GM23248 (cell line): ENCODE measurements at regions not wholly inside any gene's neighbourhood (a gene's known extent, or its start where the extent isn't known, plus 50 kb on each side); places are given as distances from the start of the nearest gene placed in this dataset.

Experiments used
- DNase-seq: peaks from one replicate; pipeline ENCODE4 v3.0.0-alpha.2; 2015
- H2AFZ ChIP-seq: fragments of 200-600 bp; sonication (generic); 2 replicates; pipeline ENCODE4 v1.6.1; 2016; ENCODE audit warnings: antibody characterized with exemption
- H3F3A ChIP-seq: fragments of 200-600 bp; sonication (generic); 2 replicates; pipeline ENCODE4 v1.6.1; 2016; ENCODE audit warnings: mild to moderate bottlenecking, antibody characterized with exemption, mixed run types; ENCODE audit not compliant: insufficient read depth
- H3K27ac ChIP-seq: fragments of 200-600 bp; sonication (generic); 2 replicates; pipeline ENCODE4 v1.5.1; 2016; ENCODE audit warnings: mild to moderate bottlenecking
- H3K27me3 ChIP-seq: fragments of 200-600 bp; sonication (generic); replicated peaks from 2 replicates; pipeline ENCODE4 v1.6.1; 2016; ENCODE audit warnings: mild to moderate bottlenecking; ENCODE audit not compliant: insufficient read depth
- H3K36me3 ChIP-seq: fragments of 200-600 bp; sonication (generic); 2 replicates; pipeline ENCODE4 v1.6.1; 2016; ENCODE audit warnings: low read depth, mild to moderate bottlenecking
- H3K4me1 ChIP-seq: fragments of 200-600 bp; sonication (generic); 2 replicates; pipeline ENCODE4 v1.6.1; 2016; ENCODE audit warnings: mild to moderate bottlenecking; ENCODE audit not compliant: insufficient read depth
- H3K4me2 ChIP-seq: fragments of 200-600 bp; sonication (generic); one replicate; pipeline ENCODE4 v1.6.1; 2016; ENCODE audit warnings: mild to moderate bottlenecking; ENCODE audit not compliant: unreplicated experiment
- H3K4me3 ChIP-seq: fragments of 200-600 bp; sonication (generic); 2 replicates; pipeline ENCODE4 v1.5.1; 2016; ENCODE audit warnings: mild to moderate bottlenecking
- H3K79me2 ChIP-seq: fragments of 200-600 bp; sonication (generic); 2 replicates; pipeline ENCODE4 v1.6.1; 2016; ENCODE audit warnings: mild to moderate bottlenecking; ENCODE audit not compliant: insufficient read depth
- H3K9ac ChIP-seq: fragments of 200-600 bp; sonication (generic); 2 replicates; pipeline ENCODE4 v1.6.1; 2016; ENCODE audit warnings: mild to moderate bottlenecking
- H3K9me2 ChIP-seq: fragments of 200-600 bp; sonication (generic); 2 replicates; pipeline ENCODE4 v1.6.1; 2016; ENCODE audit warnings: mixed run types, mild to moderate bottlenecking, moderate library complexity; ENCODE audit not compliant: insufficient read depth
- H3K9me3 ChIP-seq: fragments of 200-600 bp; sonication (generic); one replicate; pipeline ENCODE4 v1.6.1; 2017; ENCODE audit warnings: low read depth
- H4K20me1 ChIP-seq: fragments of 200-600 bp; sonication (generic); 2 replicates; pipeline ENCODE4 v1.6.0; 2016; ENCODE audit not compliant: insufficient read depth
- EZH2 ChIP-seq: fragments of 200-600 bp; sonication (generic); IDR thresholded peaks from 2 replicates; pipeline ENCODE4 v1.6.1; 2018; ENCODE audit warnings: antibody characterized with exemption, mild to moderate bottlenecking; ENCODE audit not compliant: insufficient read depth, poor library complexity, severe bottlenecking
- EZH2phosphoT487 ChIP-seq: fragments of 200-600 bp; sonication (generic); IDR thresholded peaks from 2 replicates; pipeline ENCODE4 v1.6.1; 2018; ENCODE audit warnings: antibody characterized with exemption, moderate library complexity, mild to moderate bottlenecking, low read depth; ENCODE audit not compliant: insufficient read depth
- WGBS, 2 experiments: methylation state at CpG; one replicate each; pipeline ENCODE4 v1.1.6; 2015 to 2017; ENCODE audit warnings: low lambda C conversion rate in 2 of 2, low coverage in 1 of 2; ENCODE audit errors: missing lambda C conversion rate in 2 of 2; 5-methylcytosine and 5-hydroxymethylcytosine counted together
- in situ Hi-C: fragments of 300-500 bp; cut with MboI; formaldehyde crosslinking; loops from 2 replicates; pipeline ENCODE4 v1.15.0; 2020

DNA sequence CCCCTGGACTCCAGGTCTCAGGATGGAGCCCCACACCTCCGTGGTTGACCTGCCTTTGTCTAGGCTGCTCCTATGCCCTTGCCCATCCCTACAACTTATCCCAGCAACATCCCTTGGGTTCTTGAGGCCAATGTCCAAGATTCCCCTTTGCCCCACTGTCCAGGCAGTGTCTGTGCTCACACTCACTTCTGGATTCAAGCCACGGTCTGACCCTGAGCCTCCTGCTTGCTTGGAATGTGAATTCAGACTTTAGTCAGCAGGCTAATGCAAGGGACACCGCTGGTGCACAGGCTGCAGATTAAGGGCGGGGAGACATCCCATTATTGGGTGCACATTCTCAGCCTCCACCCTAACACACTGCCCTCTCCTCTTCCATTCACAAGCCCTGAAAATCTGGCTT, 154.1 kb downstream of the WNT5A start:
- H3K36me3 ChIP-seq = no peaks in the 10 kb centered on the region
- DNase-seq = peak; percentile 34
- H3K9me3 ChIP-seq = no peaks in the 10 kb centered on the region
- H3K27me3 ChIP-seq = no peaks in the 10 kb centered on the region
- H3K9me2 ChIP-seq = no peaks in the 10 kb centered on the region
- peaks cover 47% of the 10 kb centered on the region for H3F3A ChIP-seq
- no peak overlapping the region for H3K9ac ChIP-seq
- no peaks in the 10 kb centered on the region for H4K20me1 ChIP-seq
- TF ChIP-seq EZH2 = no peak
- TF ChIP-seq EZH2phosphoT487 = no peak
- in situ Hi-C loops = no loop called here
- 67 to 72% methylated on average over 4 of the region's 4 CpGs for WGBS, 2 experiments
- H3K4me2 ChIP-seq = peak overlapping the region; percentile 29
- H2AFZ ChIP-seq = no peak overlapping the region
- H3K4me3 ChIP-seq = no peak overlapping the region
- peak overlapping the region; percentile 71; the same call in 1 of the 2 replicates for H3K27ac ChIP-seq
- peaks cover 50% of the 10 kb centered on the region for H3K4me1 ChIP-seq
- no peaks in the 10 kb centered on the region for H3K79me2 ChIP-seq

DNA sequence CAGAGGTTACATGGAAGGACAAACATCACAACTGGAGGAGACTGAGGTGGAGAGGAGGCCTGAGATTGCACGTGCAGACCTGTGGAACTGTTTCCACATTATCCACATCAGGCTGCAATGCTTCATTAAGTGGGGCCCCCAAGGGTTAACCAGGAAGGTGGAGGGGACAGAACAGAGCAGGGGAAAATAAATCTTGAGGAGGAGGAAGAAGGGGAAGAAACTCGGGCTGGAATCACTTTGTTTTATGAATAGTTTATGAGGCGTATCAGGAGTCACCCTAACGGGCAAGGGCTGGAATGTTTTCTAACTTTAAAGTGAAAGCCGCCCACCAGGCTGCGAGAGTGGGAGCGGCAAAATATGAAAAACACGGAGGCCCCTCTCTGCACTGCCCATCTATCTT, 154.9 kb downstream of the WNT5A start:
- no peak overlapping the region for H3K9ac ChIP-seq
- H3K9me2 ChIP-seq = no peaks in the 10 kb centered on the region
- no peak overlapping the region for H3K27ac ChIP-seq
- no peaks in the 10 kb centered on the region for H3K36me3 ChIP-seq
- TF ChIP-seq EZH2 (no peak), EZH2phosphoT487 (no peak)
- DNase-seq = no peak
- H3K79me2 ChIP-seq = no peaks in the 10 kb centered on the region
- no peak overlapping the region for H3K4me2 ChIP-seq
- H2AFZ ChIP-seq = no peak overlapping the region
- H3K4me3 ChIP-seq = no peak overlapping the region
- no peaks in the 10 kb centered on the region for H4K20me1 ChIP-seq
- no peaks in the 10 kb centered on the region for H3K27me3 ChIP-seq
- H3K9me3 ChIP-seq = no peaks in the 10 kb centered on the region
- H3K4me1 ChIP-seq = peaks cover 59% of the 10 kb centered on the region
- peaks cover 53% of the 10 kb centered on the region for H3F3A ChIP-seq
- in situ Hi-C loops = no loop called here
- WGBS, 2 experiments = 84 to 86% methylated on average over 8 of the region's 8 CpGs

DNA sequence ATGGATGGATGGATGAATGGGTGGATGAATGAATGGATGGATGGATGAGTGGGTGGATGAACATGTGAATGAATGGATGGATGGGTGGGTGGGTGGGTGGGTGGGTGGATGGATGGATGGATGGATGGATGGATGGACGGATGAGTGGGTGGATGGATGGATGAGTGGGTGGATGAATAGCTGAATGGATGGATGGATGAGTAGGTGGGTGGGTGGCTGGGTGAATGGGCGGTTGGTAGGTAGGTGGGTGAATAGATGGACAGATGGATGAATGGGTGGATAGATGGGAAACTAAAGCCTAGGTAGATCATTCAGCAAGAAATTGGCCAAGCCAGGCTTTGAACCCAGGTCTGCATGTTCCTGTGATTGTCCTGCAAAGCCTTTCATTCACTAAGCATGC, 155.6 kb downstream of the WNT5A start:
- no peaks in the 10 kb centered on the region for H3K9me2 ChIP-seq
- TF ChIP-seq EZH2phosphoT487 = no peak
- TF ChIP-seq EZH2 = no peak
- H3F3A ChIP-seq = peaks cover 53% of the 10 kb centered on the region
- in situ Hi-C loops = no loop called here
- no peak for DNase-seq
- no peak overlapping the region for H2AFZ ChIP-seq
- H3K9me3 ChIP-seq = no peaks in the 10 kb centered on the region
- no peak overlapping the region for H3K4me3 ChIP-seq
- peak overlapping the region; percentile 94 for H3K27ac ChIP-seq
- peaks cover 63% of the 10 kb centered on the region for H3K4me1 ChIP-seq
- WGBS, 2 experiments = 69 to 80% methylated on average over 2 of the region's 2 CpGs
- no peaks in the 10 kb centered on the region for H3K27me3 ChIP-seq
- H3K9ac ChIP-seq = no peak overlapping the region
- no peaks in the 10 kb centered on the region for H4K20me1 ChIP-seq
- no peaks in the 10 kb centered on the region for H3K79me2 ChIP-seq
- no peak overlapping the region for H3K4me2 ChIP-seq
- H3K36me3 ChIP-seq = no peaks in the 10 kb centered on the region

DNA sequence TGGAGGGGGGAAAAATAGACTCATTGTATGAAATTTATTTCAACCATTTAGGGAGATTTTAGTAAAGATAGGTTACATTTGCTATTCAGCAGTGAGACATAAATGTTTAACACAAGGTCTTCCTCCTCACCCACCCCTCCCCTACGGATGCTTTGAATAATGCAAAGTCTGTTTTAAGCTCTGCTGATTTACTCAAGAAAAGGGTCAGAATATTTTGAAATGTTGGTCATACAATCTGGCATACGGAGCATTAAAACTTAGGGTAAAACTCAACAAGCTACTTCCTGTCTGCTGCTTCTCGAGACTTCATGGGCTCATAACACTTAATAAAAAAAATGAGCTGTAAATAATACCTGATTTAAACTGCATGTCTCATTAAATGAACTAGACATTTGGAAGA, 156.3 kb downstream of the WNT5A start:
- H3K9ac ChIP-seq = peak overlapping the region; percentile 73

DNA sequence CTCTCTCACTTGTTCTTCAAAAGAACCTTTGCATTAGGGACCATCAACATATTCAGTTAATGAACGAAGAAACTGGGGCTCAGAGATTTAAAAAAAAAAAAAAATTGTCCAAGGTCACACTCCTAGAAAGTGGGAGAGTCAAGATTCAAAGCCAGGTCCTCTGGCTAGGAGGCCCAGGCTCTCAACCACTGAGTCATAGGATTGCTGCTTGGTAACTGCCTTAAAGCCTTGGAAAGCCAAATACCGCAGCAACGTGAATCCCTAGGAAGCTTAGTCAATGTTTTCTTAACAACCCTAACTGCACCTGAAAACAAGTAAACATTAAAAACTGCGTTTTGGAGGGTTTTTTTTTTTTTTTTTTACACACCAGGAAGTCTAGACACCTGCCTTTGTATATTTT, 156.8 kb downstream of the WNT5A start:
- in situ Hi-C loops = no loop called here
- Histone ChIP-seq H3K9me2 (no peaks in the 10 kb centered on the region), H3K36me3 (no peaks in the 10 kb centered on the region), H3K27ac (peak overlapping the region; percentile 94), H3K79me2 (no peaks in the 10 kb centered on the region), H3F3A (peaks cover 53% of the 10 kb centered on the region), H3K4me2 (peak overlapping the region; percentile 72), H3K4me1 (peaks cover 63% of the 10 kb centered on the region), H3K9ac (peak overlapping the region; percentile 73), H3K9me3 (no peaks in the 10 kb centered on the region), H2AFZ (no peak overlapping the region), H3K4me3 (peak overlapping the region; percentile 49), H4K20me1 (no peaks in the 10 kb centered on the region), H3K27me3 (no peaks in the 10 kb centered on the region)
- WGBS, 2 experiments = 1 to 2% methylated on average over 4 of the region's 4 CpGs
- peak; percentile 98 for DNase-seq
- no peak for TF ChIP-seq EZH2phosphoT487
- TF ChIP-seq EZH2 = no peak

More for the DNA sequence above, 156.3 kb downstream of the WNT5A start:
- WGBS, 2 experiments = 35 to 37% methylated on average over 3 of the region's 3 CpGs
- peaks cover 53% of the 10 kb centered on the region for H3F3A ChIP-seq
- no peaks in the 10 kb centered on the region for H3K79me2 ChIP-seq
- DNase-seq = peak; percentile 54
- peak overlapping the region; percentile 12; the same call in 1 of the 2 replicates for H3K4me3 ChIP-seq
- H3K36me3 ChIP-seq = no peaks in the 10 kb centered on the region
- H4K20me1 ChIP-seq = no peaks in the 10 kb centered on the region
- H3K9me2 ChIP-seq = no peaks in the 10 kb centered on the region
- no peaks in the 10 kb centered on the region for H3K27me3 ChIP-seq
- no peaks in the 10 kb centered on the region for H3K9me3 ChIP-seq
- no peak overlapping the region for H2AFZ ChIP-seq
- H3K4me2 ChIP-seq = peak overlapping the region; percentile 72
- peaks cover 63% of the 10 kb centered on the region for H3K4me1 ChIP-seq
- H3K27ac ChIP-seq = peak overlapping the region; percentile 94
- in situ Hi-C loops = no loop called here
- no peak for TF ChIP-seq EZH2phosphoT487
- no peak for TF ChIP-seq EZH2
